ENCODE measurements at regions not wholly inside any gene's neighbourhood (a gene's known extent, or its start where the extent isn't known, plus 50 kb on each side); places are given as distances from the start of the nearest gene placed in this dataset.

DNA sequence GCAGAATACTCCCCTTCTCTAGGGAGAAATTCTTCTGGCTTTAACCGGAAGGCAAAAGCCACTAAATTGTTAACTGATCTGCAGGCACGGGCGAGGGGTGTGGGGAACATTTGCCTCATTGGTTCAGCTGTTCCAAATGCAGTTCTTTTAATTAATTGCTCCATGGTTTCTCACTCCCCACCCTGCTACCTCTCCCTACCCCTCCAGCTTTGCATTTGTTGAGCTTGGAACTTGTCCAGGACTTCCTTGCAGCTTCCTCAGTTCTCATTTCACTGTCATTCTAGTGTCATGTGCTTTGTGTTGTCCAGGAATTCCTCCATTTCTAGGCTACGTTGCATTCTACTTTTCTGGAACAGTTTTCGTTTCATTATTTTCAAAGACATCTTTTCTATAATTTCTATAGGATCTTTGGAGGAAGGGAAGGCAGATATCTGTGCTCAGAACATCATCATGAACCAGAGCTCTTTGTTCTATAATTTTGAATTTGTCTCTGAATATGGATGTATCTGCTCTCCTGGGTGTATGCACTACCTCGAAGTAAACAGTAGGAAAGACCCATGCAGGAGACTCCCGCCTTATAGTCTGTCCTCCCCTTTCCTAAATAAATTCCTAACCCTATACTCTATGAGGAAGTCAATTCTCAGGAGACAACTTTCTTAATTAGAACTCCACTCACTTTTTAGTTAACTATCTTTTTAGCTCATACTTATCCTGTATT is 132.4 kb upstream of the LMO4 start:
- Histone ChIP-seq H3K4me2 (ENCODE audit: insufficient read depth, insufficient read length, low read length) (no peak overlapping the region), H2BK12ac (ENCODE audit: insufficient read length, low read depth, low read length) (no peak overlapping the region), H2AK5ac (ENCODE audit: insufficient read length, low read length) (no peak overlapping the region), H4K5ac (ENCODE audit: insufficient read length, low read depth, low read length) (no peak overlapping the region), H2BK120ac (ENCODE audit: low read depth, low read length, poor library complexity, severe bottlenecking) (no peak overlapping the region), H3K27me3 (ENCODE audit: insufficient read depth, low read length) (no peaks in the 10 kb centered on the region; the same call in 1 of the 2 replicates), H3K79me1 (ENCODE audit: insufficient read depth, low read depth, low read length, poor library complexity, severe bottlenecking) (no peaks in the 10 kb centered on the region), H3K9me3 (ENCODE audit: control insufficient read depth, low read depth, low read length) (no peaks in the 10 kb centered on the region), H3T11ph (ENCODE audit: low read length) (no peak overlapping the region), H3K4me1 (ENCODE audit: insufficient read depth, low read length) (peaks cover 8% of the 10 kb centered on the region; the same call in 1 of the 2 replicates), H3K79me2 (ENCODE audit: insufficient read depth, low read length) (no peaks in the 10 kb centered on the region), H4K8ac (replicated peaks; ENCODE audit: insufficient read length, low read depth, low read length) (no peak overlapping the region), H3K23ac (ENCODE audit: insufficient read length, low read depth, low read length) (no peak overlapping the region), H3K23me2 (ENCODE audit: insufficient read length, low read depth, low read length, poor library complexity, severe bottlenecking) (no peaks in the 10 kb centered on the region), H4K91ac (ENCODE audit: insufficient read length, low read depth, low read length) (no peak overlapping the region), H3K27ac (ENCODE audit: insufficient read length, low read depth, low read length) (no peak overlapping the region), H2AFZ (ENCODE audit: low read length) (no peak overlapping the region), H3K56ac (ENCODE audit: insufficient read length, low read depth, low read length) (no peak overlapping the region), H2BK20ac (ENCODE audit: low read depth, low read length, poor library complexity, severe bottlenecking) (no peak overlapping the region), H2BK5ac (ENCODE audit: insufficient read length, low read length) (no peak overlapping the region), H3K9ac (ENCODE audit: extremely low read depth, insufficient read length, low read length) (no peak overlapping the region), H2BK15ac (ENCODE audit: low read depth, low read length) (no peak overlapping the region), H4K20me1 (ENCODE audit: control insufficient read depth, insufficient read depth, insufficient read length) (no peaks in the 10 kb centered on the region), H3K14ac (ENCODE audit: insufficient read depth, low read length) (no peak overlapping the region), H3K4ac (ENCODE audit: low read depth, low read length) (no peak overlapping the region), H3K18ac (ENCODE audit: insufficient read length, low read depth, low read length) (no peak overlapping the region)
- Mint-ChIP-seq H3K9me3 (peaks cover 11% of the 10 kb centered on the region in 2 experiments), H3K36me3 (ENCODE audit: insufficient read depth in 1 of 3, low read depth in 3 of 3) (peaks cover 3 to 15% (median 5%) of the 10 kb centered on the region in 3 experiments; a peak in 6 of 7 replicates), H3K4me3 (no peak overlapping the region), H3K27ac (no peak overlapping the region), H3K27me3 (ENCODE audit: low read depth) (no peaks in the 10 kb centered on the region), H3K4me1 (peaks cover 15 to 17% of the 10 kb centered on the region in 2 experiments)
- TF ChIP-seq, protein P1, sequence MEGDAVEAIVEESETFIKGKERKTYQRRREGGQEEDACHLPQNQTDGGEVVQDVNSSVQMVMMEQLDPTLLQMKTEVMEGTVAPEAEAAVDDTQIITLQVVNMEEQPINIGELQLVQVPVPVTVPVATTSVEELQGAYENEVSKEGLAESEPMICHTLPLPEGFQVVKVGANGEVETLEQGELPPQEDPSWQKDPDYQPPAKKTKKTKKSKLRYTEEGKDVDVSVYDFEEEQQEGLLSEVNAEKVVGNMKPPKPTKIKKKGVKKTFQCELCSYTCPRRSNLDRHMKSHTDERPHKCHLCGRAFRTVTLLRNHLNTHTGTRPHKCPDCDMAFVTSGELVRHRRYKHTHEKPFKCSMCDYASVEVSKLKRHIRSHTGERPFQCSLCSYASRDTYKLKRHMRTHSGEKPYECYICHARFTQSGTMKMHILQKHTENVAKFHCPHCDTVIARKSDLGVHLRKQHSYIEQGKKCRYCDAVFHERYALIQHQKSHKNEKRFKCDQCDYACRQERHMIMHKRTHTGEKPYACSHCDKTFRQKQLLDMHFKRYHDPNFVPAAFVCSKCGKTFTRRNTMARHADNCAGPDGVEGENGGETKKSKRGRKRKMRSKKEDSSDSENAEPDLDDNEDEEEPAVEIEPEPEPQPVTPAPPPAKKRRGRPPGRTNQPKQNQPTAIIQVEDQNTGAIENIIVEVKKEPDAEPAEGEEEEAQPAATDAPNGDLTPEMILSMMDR (conservative IDR thresholded peaks at IDR 0.05): no peak
- no CpG with 5 or more reads among the region's 7 CpGs for WGBS (ENCODE audit: extremely low coverage, insufficient read length, low lambda C conversion rate)
- no peak for DNase-seq
